Colonic mucosa (tissue), 4 donors: ENCODE measurements at regions not wholly inside any gene's neighbourhood (a gene's known extent, or its start where the extent isn't known, plus 50 kb on each side); places are given as distances from the start of the nearest gene placed in this dataset.

Experiments used
- DNase-seq: peaks from one replicate; pipeline ENCODE4 v3.0.0-alpha.2; 2020
- H3K27ac ChIP-seq: fragments of 200-600 bp; one replicate; pipeline ENCODE4 v1.8.0; 2021
- H3K27me3 ChIP-seq: fragments of 200-600 bp; one replicate; pipeline ENCODE4 v1.8.0; 2021
- H3K36me3 ChIP-seq: fragments of 200-600 bp; one replicate; pipeline ENCODE4 v1.8.0; 2021
- H3K4me1 ChIP-seq: fragments of 200-600 bp; one replicate; pipeline ENCODE4 v1.8.0; 2021; ENCODE audit warnings: mild to moderate bottlenecking
- H3K4me3 ChIP-seq: fragments of 200-600 bp; one replicate; pipeline ENCODE4 v1.8.0; 2021
- H3K9ac ChIP-seq, 2 donors: one replicate each; pipeline ENCODE4 v1.7.0; 2013; ENCODE audit warnings: control low read depth in 2 of 2, low read depth in 2 of 2, low read length in 2 of 2
- H3K9me3 ChIP-seq: fragments of 200-600 bp; one replicate; pipeline ENCODE4 v1.8.0; 2021
- intact Hi-C: fragments of 100-400 bp; cut with DNase I; formaldehyde crosslinking; loops from one replicate; pipeline ENCODE4 v1.14.1; 2022
- TF ChIP-seq, protein P1 (sequence below): fragments of 200-600 bp; IDR thresholded peaks from one replicate; pipeline ENCODE4 v1.8.0; 2022; ENCODE audit warnings: antibody characterized with exemption, mild to moderate bottlenecking
- donor health status: healthy.
- donor health status: DM: no; HTN: no; CAD: no.
- donor health status: DM: no; HTN: no; CAD: no.

DNA sequence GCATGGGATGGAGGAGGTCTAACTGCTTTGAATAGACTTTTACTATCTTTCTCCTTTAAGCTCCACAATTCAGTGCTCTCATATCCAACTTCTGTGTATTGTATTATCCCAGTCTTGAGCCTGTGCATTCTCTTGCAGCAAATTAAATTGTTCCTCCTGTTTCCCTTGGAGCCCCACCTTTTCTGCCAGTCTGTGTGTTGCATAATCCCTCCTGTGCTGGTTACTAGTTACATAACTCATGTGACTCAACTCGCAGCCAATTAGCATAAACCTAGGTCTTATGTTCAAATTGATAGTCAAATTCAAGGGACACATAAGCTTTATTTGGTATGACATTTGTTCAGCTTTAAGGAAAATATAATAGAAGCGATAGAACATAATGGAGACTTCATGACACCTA, 1863.5 kb downstream of the MRPL39 start:
- Histone ChIP-seq H3K9me3 (no peaks in the 10 kb centered on the region), H3K36me3 (no peaks in the 10 kb centered on the region), H3K4me3 (no peak overlapping the region), H3K27ac (no peak overlapping the region), H3K4me1 (no peaks in the 10 kb centered on the region), H3K9ac (no peak overlapping the region), H3K27me3 (no peaks in the 10 kb centered on the region)
- TF ChIP-seq, protein P1, sequence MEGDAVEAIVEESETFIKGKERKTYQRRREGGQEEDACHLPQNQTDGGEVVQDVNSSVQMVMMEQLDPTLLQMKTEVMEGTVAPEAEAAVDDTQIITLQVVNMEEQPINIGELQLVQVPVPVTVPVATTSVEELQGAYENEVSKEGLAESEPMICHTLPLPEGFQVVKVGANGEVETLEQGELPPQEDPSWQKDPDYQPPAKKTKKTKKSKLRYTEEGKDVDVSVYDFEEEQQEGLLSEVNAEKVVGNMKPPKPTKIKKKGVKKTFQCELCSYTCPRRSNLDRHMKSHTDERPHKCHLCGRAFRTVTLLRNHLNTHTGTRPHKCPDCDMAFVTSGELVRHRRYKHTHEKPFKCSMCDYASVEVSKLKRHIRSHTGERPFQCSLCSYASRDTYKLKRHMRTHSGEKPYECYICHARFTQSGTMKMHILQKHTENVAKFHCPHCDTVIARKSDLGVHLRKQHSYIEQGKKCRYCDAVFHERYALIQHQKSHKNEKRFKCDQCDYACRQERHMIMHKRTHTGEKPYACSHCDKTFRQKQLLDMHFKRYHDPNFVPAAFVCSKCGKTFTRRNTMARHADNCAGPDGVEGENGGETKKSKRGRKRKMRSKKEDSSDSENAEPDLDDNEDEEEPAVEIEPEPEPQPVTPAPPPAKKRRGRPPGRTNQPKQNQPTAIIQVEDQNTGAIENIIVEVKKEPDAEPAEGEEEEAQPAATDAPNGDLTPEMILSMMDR = no peak
- intact Hi-C loops = no loop called here
- DNase-seq = no peak

DNA sequence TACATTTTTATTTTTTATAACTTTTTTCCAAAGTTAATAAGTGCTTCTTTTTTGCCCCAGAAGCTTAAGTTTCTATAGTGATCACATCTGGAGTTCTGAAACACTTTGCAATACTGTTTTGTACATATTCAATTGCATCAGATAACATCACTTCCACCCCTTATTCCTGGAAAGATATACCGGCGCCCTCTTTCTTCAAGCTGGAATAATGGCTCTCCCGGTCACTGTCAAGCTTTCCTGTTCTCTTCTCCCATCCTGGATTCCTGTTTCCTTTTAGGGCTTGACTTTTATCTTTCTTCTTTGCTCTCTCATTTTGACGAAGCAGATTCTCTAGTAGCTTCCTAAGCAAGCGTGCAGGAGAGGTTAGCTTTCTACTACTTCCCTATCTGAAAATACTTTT, 1866.8 kb downstream of the MRPL39 start:
- Histone ChIP-seq H3K9ac (no peak overlapping the region), H3K27me3 (no peaks in the 10 kb centered on the region), H3K27ac (no peak overlapping the region), H3K4me1 (no peaks in the 10 kb centered on the region), H3K9me3 (no peaks in the 10 kb centered on the region), H3K36me3 (no peaks in the 10 kb centered on the region), H3K4me3 (no peak overlapping the region)
- TF ChIP-seq, protein P1 = no peak
- intact Hi-C loops = no loop called here
- no peak for DNase-seq

DNA sequence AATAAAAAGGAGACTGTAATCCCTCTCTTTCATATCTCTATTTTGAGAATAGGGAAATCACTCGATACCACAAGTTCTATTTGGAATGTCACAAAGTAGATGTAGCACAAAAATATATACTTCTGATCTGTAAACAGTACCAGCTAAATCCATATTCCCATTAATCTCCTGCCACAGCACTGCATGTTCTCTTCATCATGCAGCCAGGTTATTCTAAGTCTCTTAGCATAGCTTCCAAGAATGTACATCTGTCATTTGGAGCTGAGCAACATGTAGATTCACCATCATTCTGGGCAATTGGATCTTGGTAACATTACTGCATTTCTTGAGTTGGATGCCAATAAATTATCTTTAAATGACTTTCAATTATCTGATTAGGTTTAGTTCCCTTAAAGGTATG, 1874.5 kb downstream of the MRPL39 start:
- intact Hi-C loops = no loop called here
- Histone ChIP-seq H3K27ac (no peak overlapping the region), H3K4me1 (no peaks in the 10 kb centered on the region), H3K27me3 (no peaks in the 10 kb centered on the region), H3K9ac (no peak overlapping the region), H3K9me3 (no peaks in the 10 kb centered on the region), H3K4me3 (no peak overlapping the region), H3K36me3 (no peaks in the 10 kb centered on the region)
- DNase-seq = no peak
- TF ChIP-seq, protein P1 = no peak

DNA sequence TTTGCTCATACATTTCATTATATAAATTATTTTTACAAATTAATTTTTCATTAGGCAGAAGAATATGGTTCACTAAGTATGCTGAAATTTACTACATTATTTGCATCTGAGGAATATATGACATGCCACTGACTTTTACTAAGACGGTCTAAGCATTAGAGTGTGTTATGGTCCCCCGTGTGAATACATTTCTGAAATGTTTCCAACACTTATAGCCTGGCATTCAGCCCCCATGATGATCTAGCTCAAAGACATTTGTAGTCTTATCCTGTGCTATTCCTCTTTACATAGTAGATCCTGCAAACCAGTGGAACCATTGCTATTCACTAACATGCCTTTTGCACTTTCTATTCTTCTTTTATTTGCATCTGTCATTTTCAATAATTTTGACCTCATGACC, 1878.0 kb downstream of the MRPL39 start:
- Histone ChIP-seq H3K4me3 (no peak overlapping the region), H3K27ac (no peak overlapping the region), H3K4me1 (no peaks in the 10 kb centered on the region), H3K9me3 (no peaks in the 10 kb centered on the region), H3K9ac (no peak overlapping the region), H3K27me3 (no peaks in the 10 kb centered on the region), H3K36me3 (no peaks in the 10 kb centered on the region)
- intact Hi-C loops = no loop called here
- TF ChIP-seq, protein P1 = no peak
- DNase-seq = no peak

- intact Hi-C loops = no loop called here
- no peaks in the 10 kb centered on the region for H3K4me1 ChIP-seq
- H3K27ac ChIP-seq = no peak overlapping the region
- H3K27me3 ChIP-seq = no peaks in the 10 kb centered on the region
- H3K9me3 ChIP-seq = no peaks in the 10 kb centered on the region
- H3K9ac ChIP-seq = no peak overlapping the region
- no peaks in the 10 kb centered on the region for H3K36me3 ChIP-seq
- no peak for DNase-seq
- TF ChIP-seq, protein P1 = no peak
- no peak overlapping the region for H3K4me3 ChIP-seq
Observed at GRCh38 chr21:23725576-23725975, 1881.7 kb downstream of the MRPL39 start.
